WTC11 (cell line): ENCODE measurements at regions not wholly inside any gene's neighbourhood (a gene's known extent, or its start where the extent isn't known, plus 50 kb on each side); places are given as distances from the start of the nearest gene placed in this dataset.

Source experiments
- AFF4 ChIP-seq: sonication (generic); formaldehyde crosslinking; IDR thresholded peaks from 2 replicates; pipeline ENCODE4 v1.8.1; 2023; ENCODE audit warnings: mild to moderate bottlenecking, missing genetic modification reagents, borderline replicate concordance
- CBFB ChIP-seq: sonication (generic); formaldehyde crosslinking; IDR thresholded peaks from 2 replicates; pipeline ENCODE4 v1.8.1; 2022; ENCODE audit warnings: mild to moderate bottlenecking, low read depth, missing genetic modification reagents
- CTCF ChIP-seq: fragments of 200-600 bp; IDR thresholded peaks from 2 replicates; pipeline ENCODE4 v1.8.0; 2022; ENCODE audit warnings: antibody characterized with exemption
- E2F1 ChIP-seq: sonication (generic); formaldehyde crosslinking; IDR thresholded peaks from 2 replicates; pipeline ENCODE4 v1.8.0; 2022; ENCODE audit warnings: mild to moderate bottlenecking, missing genetic modification reagents
- ELF4 ChIP-seq: sonication (generic); formaldehyde crosslinking; IDR thresholded peaks from 2 replicates; pipeline ENCODE4 v1.8.1; 2022; ENCODE audit warnings: low read depth, mild to moderate bottlenecking, moderate library complexity, missing genetic modification reagents
- ESRRA ChIP-seq: sonication (generic); formaldehyde crosslinking; IDR thresholded peaks from 2 replicates; pipeline ENCODE4 v1.8.1; 2022; ENCODE audit warnings: mild to moderate bottlenecking, missing genetic modification reagents, borderline replicate concordance
- FOXP4 ChIP-seq: sonication (generic); formaldehyde crosslinking; IDR thresholded peaks from 2 replicates; pipeline ENCODE4 v1.8.0; 2022; ENCODE audit warnings: mild to moderate bottlenecking, missing genetic modification reagents
- NFE2L1 ChIP-seq: sonication (generic); formaldehyde crosslinking; IDR thresholded peaks from 2 replicates; pipeline ENCODE4 v1.8.1; 2023; ENCODE audit warnings: missing genetic modification reagents
- SMAD3 ChIP-seq: sonication (generic); formaldehyde crosslinking; IDR thresholded peaks from 2 replicates; pipeline ENCODE4 v1.8.0; 2022; ENCODE audit warnings: missing genetic modification reagents, mild to moderate bottlenecking, borderline replicate concordance
- STAT6 ChIP-seq: sonication (generic); formaldehyde crosslinking; conservative IDR thresholded peaks from 2 replicates; pipeline ENCODE4 v1.8.1; 2023; ENCODE audit warnings: mild to moderate bottlenecking, low read depth, missing genetic modification reagents, moderate library complexity
- TP53 ChIP-seq: sonication (generic); formaldehyde crosslinking; IDR thresholded peaks from 2 replicates; pipeline ENCODE4 v1.8.1; 2023; ENCODE audit warnings: mild to moderate bottlenecking, missing genetic modification reagents
- TF ChIP-seq, protein P1 (sequence below): sonication (generic); formaldehyde crosslinking; IDR thresholded peaks from 2 replicates; pipeline ENCODE4 v1.8.1; 2022; ENCODE audit warnings: low read depth, mild to moderate bottlenecking, moderate library complexity, missing genetic modification reagents, borderline replicate concordance
- TF ChIP-seq, protein P2 (sequence below): sonication (generic); formaldehyde crosslinking; IDR thresholded peaks from 2 replicates; pipeline ENCODE4 v1.8.1; 2022; ENCODE audit warnings: mild to moderate bottlenecking, missing genetic modification reagents, moderate library complexity, borderline replicate concordance

DNA sequence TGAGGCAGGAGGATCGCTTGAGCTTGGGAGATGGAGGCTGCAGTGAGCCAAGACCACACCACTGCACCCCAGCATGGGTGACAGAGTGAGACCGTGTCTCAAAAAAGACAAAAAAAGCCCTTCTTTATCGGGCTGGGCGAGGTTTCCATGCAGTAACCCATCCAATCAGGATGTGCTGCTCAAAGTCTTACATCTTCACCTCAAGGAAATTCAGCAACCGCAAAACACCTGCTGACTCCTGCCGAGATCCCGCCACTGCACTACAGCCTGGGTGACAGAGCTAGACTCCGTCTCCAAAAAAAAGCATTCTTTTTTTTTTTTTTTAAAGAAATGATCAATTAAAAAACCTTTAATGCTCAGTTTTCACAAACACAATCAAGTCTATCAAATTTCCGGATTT, 75.7 kb upstream of the KCTD7 start:
- TF ChIP-seq FOXP4 (no peak), CTCF (no peak), ESRRA (CRISPR knock-in tag) (no peak), ELF4 (CRISPR knock-in tag) (no peak), TP53 (CRISPR knock-in tag) (no peak), E2F1 (no peak), AFF4 (CRISPR knock-in tag) (no peak), CBFB (CRISPR knock-in tag) (no peak), STAT6 (no peak), NFE2L1 (CRISPR knock-in tag) (no peak), SMAD3 (CRISPR knock-in tag) (no peak)
- TF ChIP-seq, protein P1, sequence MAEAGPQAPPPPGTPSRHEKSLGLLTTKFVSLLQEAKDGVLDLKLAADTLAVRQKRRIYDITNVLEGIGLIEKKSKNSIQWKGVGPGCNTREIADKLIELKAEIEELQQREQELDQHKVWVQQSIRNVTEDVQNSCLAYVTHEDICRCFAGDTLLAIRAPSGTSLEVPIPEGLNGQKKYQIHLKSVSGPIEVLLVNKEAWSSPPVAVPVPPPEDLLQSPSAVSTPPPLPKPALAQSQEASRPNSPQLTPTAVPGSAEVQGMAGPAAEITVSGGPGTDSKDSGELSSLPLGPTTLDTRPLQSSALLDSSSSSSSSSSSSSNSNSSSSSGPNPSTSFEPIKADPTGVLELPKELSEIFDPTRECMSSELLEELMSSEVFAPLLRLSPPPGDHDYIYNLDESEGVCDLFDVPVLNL = no peak
- TF ChIP-seq, protein P2, sequence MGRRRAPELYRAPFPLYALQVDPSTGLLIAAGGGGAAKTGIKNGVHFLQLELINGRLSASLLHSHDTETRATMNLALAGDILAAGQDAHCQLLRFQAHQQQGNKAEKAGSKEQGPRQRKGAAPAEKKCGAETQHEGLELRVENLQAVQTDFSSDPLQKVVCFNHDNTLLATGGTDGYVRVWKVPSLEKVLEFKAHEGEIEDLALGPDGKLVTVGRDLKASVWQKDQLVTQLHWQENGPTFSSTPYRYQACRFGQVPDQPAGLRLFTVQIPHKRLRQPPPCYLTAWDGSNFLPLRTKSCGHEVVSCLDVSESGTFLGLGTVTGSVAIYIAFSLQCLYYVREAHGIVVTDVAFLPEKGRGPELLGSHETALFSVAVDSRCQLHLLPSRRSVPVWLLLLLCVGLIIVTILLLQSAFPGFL = no peak
